GM10266 (cell line): ENCODE measurements at regions not wholly inside any gene's neighbourhood (a gene's known extent, or its start where the extent isn't known, plus 50 kb on each side); places are given as distances from the start of the nearest gene placed in this dataset.

ENCODE experiments used
- DNase-seq: peaks from one replicate; pipeline ENCODE4 v3.0.0; 2012; ENCODE audit errors: extremely low spot score
- TF ChIP-seq, protein P1 (sequence below): IDR thresholded peaks from 2 replicates; pipeline ENCODE4 v1.5.1; 2012; ENCODE audit warnings: mild to moderate bottlenecking, low read depth; ENCODE audit not compliant: control insufficient read depth, insufficient read depth; ENCODE audit errors: missing control alignments

DNA sequence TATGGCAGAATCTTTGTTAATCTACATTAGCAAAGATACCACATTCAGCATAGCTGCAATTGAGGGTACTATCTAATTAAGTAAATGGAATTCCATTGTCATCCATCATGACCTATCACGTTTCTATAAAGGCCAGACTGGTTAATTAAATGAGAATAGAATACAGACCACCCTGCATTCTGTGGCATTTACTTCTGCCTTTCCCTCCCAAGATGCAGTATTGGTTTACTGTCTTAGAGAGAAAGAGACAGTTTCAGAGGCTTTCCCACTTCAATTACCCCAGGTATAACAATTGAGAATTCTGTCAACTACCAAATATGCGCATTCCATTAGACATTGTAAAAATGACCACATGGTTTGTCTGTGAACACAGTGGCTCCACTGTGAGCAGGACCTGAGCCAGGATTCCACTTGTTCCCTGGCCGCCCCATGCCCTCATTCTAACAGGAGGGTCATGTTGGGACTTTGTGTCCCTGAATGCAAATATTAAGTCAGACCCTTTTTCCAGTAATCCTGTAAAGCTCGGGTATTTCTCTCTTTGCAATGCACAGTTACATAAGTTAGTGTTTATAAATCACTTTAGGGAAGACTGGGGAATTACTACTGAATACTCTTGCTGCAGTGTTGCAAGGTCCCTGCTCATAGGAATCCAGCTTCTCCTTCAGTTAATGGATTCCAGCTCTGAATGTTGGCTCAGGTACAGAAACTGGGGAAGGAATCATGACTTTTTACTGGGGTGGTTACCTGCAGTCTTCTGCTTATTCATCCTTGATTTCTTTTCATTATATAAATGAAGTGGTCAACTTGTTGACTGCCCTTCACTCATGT is 261.0 kb downstream of the PDGFC start:
- no peak for DNase-seq
- TF ChIP-seq, protein P1, sequence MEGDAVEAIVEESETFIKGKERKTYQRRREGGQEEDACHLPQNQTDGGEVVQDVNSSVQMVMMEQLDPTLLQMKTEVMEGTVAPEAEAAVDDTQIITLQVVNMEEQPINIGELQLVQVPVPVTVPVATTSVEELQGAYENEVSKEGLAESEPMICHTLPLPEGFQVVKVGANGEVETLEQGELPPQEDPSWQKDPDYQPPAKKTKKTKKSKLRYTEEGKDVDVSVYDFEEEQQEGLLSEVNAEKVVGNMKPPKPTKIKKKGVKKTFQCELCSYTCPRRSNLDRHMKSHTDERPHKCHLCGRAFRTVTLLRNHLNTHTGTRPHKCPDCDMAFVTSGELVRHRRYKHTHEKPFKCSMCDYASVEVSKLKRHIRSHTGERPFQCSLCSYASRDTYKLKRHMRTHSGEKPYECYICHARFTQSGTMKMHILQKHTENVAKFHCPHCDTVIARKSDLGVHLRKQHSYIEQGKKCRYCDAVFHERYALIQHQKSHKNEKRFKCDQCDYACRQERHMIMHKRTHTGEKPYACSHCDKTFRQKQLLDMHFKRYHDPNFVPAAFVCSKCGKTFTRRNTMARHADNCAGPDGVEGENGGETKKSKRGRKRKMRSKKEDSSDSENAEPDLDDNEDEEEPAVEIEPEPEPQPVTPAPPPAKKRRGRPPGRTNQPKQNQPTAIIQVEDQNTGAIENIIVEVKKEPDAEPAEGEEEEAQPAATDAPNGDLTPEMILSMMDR, result no peak

- no peak for DNase-seq
- TF ChIP-seq, protein P1, result no peak
Measured at GRCh38 chr4:156705311-156705710, 266.3 kb downstream of the PDGFC start.

DNA sequence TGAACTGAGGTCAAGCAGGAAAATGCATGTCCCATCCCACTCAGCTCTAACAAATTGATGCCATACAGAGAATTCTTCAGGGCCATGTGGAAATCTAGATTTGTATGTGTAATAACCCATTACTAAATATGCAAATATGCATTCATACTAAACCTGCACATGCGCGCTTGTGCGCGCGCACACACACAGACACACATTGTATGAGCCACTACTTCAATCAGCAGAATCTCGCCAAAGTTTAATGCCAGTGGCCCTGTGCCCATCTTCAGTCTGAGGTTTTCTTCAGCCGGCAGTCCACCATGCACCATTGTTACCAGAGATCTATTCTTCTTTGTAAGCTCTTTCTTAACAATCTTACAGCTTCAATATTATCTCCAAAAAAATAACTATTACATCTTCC is 276.4 kb downstream of the PDGFC start:
- TF ChIP-seq, protein P1, result no peak
- no peak for DNase-seq

DNA sequence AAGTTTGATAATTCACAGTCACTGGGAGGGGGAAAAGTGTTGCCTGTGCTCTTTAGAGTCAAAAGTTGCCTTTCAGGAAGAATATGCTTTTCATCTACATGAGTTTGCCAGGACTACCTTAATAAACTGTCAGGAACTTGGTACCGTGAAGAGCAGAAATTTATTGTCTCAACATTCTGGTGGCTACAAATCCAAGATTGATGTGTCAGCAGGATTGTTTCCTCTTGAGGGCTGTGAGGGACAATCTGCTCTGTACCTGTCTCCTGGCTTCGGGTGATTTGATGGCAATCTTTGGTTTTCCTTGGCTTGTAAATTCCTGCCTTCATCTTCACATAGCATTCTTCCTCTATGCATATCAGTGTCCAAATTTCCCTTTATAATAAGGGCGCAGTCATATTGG is 277.2 kb downstream of the PDGFC start:
- no peak for DNase-seq
- TF ChIP-seq, protein P1, result no peak

DNA sequence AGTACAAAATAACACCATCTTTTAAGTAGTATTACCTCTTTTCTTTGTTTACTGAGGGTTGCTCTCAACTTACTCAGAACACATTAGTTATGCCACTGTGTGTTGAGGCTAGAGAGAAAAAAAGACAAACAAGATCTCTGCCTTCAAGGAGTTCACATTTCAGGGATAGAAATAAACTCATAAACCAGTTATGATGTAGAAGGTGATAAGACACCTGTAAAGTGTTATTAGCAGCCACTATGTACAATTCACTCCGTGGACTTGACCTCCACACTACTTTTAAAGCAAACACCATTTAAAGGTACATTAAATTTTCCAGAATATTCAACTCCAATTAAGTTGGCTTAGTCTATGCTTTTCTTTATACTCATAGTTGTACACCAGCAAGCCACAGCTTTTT is 278.0 kb downstream of the PDGFC start:
- DNase-seq, result no peak
- TF ChIP-seq, protein P1, result no peak

GRCh38 chr4:156692016-156692415 is 279.6 kb downstream of the PDGFC start:
- DNase-seq, result no peak
- TF ChIP-seq, protein P1, result no peak

DNA sequence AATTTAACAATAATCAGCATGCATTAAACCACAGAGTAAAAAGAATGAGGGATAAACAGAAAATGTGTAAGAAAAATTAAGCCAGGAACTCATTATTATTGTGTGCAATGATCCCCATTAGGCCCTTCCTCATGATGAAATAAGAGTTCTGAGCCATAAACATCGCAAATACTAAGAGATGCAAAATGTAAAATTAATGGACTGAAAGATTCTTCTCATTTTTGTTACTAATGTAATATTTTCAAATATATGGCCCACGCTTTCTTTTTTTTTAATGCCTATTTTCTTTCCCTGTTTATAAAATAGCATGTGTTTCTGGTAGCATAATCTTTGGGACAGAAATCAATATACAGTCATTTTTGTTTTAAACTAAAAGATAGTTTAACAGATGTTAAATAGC is 281.0 kb downstream of the PDGFC start:
- no peak for DNase-seq
- TF ChIP-seq, protein P1, result no peak
